ENCODE measurements at regions not wholly inside any gene's neighbourhood (a gene's known extent, or its start where the extent isn't known, plus 50 kb on each side); places are given as distances from the start of the nearest gene placed in this dataset.
A peak's percentile ranks its signal among the peaks of the same experiment; 100 is the strongest.
"Not testable (repeated sequence)": the region's sequence is repeated elsewhere in the genome, so short reads cannot be mapped to it uniquely, and the experiment has no call there.

DNA sequence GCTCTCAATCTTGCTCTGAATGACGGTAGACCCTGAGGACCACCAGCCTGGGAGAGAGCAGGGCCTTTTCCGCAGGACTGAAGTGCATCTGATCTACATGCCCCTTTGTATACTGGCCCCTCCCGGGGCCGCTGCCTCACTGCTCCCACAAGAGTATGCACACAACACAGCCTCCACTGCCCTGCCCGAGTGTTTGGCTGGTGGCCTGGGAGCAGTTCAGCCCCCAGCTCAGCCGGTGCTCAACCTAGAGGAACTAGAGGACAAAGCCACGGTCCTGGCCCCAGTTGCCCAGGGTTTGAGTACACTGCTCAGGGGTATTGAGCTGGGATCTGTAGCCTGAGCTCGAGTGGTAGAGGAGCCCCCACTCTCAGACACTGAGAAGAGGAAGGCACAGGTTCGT, 118.9 kb upstream of the CAB39 start:
- in situ Hi-C loops (cut with HindIII; ENCODE audit: low pct_ligation_motif_present, low pct_unique_long_range_greater_than_20kb, low sequenced_read_pairs), result no loop called here
- DNase-seq, result no peak

DNA sequence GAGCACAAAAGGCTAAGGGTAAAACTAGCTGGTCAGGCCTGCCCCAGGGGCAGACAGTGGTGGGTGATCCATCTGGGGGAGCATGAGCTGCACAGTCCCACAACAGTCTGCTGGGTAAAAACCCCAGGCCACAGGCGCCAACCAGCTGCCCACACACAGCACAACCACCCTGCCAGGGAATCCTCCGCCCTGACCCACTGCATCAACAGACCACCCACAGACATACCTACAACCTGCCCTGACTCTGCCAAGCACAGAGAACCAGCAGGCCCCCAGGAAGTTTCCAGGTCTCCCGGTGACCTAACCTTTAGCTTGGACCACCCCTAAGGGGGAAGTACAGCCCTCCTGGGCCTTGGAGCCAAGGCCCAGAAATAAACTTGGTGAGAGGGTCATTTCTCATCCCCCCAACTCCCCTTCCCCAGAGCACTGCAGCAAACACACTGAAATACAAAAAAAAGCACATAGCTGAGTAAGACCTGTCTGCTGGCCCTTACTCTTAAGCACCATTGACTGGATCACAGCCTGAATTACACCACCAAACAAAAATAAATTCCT, 118.3 kb upstream of the CAB39 start:
- no peak for DNase-seq
- in situ Hi-C loops (cut with HindIII; ENCODE audit: low pct_ligation_motif_present, low pct_unique_long_range_greater_than_20kb, low sequenced_read_pairs), result no loop called here

GRCh38 chr2:230599853-230600252, 112.8 kb upstream of the CAB39 start:
- in situ Hi-C loops (cut with HindIII; ENCODE audit: low pct_ligation_motif_present, low pct_unique_long_range_greater_than_20kb, low sequenced_read_pairs), result no loop called here
- DNase-seq, result no peak

DNA sequence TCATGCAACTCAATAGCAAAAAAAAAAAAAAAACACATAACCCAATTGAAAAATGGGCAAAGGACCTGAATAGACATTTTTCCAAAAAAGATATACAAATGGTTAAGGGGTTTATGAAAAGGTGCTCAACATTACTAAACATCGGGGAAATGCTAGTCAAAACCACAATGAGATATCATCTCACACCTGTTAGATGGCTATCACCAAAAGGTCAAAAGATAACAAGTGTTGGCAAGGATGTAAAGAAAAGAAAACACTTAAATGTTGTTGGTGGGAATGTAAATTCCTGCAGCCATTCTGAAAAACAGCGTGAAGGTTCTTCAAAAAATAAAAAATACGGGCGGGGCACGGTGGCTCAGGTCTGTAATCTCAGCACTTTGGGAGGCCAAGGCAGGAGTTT, 112.4 kb upstream of the CAB39 start:
- DNase-seq, result no peak
- in situ Hi-C loops (cut with HindIII; ENCODE audit: low pct_ligation_motif_present, low pct_unique_long_range_greater_than_20kb, low sequenced_read_pairs), result no loop called here

DNA sequence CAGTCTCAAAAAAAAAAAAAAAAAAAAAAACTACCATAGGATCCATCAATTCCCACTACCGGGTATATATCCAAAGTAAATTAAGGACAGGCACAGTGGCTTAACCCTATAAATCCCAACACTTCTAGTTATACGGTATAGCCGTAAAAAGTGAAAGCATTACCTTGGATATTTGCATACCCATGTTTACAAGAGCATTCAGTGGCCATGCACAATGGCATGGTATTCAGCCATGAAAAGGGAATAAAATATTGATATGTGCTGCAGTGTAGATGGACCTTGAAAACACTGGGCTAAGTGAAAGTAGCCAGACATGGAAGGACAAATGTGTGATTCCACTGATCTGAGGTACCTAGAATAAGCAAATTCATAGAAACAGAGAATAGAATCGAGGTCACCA, 111.8 kb upstream of the CAB39 start:
- no peak for DNase-seq
- in situ Hi-C loops (cut with HindIII; ENCODE audit: low pct_ligation_motif_present, low pct_unique_long_range_greater_than_20kb, low sequenced_read_pairs), result no loop called here

DNA sequence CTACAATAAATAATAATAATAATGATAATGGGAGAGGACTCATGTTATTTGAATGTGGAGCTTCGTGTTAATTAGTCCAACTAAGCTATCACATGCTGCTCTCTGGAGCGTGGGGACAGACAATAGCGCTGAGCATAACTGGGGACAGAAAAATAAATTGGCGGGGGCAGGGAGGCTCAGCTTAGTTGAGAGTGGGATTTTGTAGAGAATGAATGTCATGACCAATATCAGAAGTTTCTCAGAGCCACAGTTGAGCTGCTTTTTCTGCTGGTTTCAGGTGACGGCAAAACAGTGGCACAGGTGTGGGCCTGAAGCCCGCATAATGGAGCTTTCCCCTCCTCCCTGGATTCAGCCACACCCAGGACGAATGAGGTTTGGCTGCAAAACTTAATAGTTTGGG, 111.1 kb upstream of the CAB39 start:
- no peak for DNase-seq
- in situ Hi-C loops (cut with HindIII; ENCODE audit: low pct_ligation_motif_present, low pct_unique_long_range_greater_than_20kb, low sequenced_read_pairs), result no loop called here

GRCh38 chr2:230602562-230603230, 109.9 kb upstream of the CAB39 start:
- no peak for DNase-seq
- in situ Hi-C loops (cut with HindIII; ENCODE audit: low pct_ligation_motif_present, low pct_unique_long_range_greater_than_20kb, low sequenced_read_pairs), result no loop called here

DNA sequence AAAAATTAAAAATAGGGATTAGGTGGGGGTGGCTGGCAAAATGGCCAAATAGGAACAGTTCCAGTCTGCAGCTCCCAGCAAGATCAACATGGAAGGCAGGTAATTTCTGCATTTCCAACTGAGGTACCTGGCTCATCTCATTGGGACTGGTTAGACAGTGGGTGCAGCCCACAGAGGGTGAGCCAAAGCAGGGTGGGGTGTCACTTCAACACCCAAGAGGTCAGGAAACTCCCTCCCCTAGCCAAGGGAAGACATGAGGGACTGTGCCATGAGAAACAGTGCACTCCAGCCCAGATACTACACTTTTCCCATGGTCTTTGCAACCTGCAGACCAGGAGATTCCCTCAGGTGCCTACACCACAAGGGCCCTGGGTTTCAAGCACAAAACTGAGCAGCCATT, 109.3 kb upstream of the CAB39 start:
- in situ Hi-C loops (cut with HindIII; ENCODE audit: low pct_ligation_motif_present, low pct_unique_long_range_greater_than_20kb, low sequenced_read_pairs), result not testable (repeated sequence)

DNA sequence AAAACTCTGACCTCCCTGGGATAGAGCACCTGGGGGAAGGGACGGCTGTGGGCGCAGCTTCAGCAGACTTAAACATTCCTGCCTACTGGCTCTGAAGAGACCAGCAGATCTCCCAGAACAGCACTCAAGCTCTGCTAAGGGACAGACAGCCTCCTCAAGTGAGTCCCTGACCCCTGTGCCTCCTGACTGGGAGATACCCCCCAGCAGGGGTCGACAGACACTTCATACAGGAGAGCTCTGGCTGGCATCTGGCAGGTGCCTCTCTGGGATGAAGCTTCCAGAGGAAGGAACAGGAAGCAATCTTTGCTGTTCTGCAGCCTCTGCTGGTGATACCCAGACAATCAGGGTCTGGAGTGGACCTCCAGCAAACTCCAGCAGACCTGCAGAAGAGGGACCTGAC, 108.5 kb upstream of the CAB39 start:
- DNase-seq; in situ Hi-C loops (cut with HindIII; ENCODE audit: low pct_ligation_motif_present, low pct_unique_long_range_greater_than_20kb, low sequenced_read_pairs): not testable (repeated sequence)

More for the DNA sequence above, 109.3 kb upstream of the CAB39 start:
- not testable (repeated sequence) for DNase-seq

DNA sequence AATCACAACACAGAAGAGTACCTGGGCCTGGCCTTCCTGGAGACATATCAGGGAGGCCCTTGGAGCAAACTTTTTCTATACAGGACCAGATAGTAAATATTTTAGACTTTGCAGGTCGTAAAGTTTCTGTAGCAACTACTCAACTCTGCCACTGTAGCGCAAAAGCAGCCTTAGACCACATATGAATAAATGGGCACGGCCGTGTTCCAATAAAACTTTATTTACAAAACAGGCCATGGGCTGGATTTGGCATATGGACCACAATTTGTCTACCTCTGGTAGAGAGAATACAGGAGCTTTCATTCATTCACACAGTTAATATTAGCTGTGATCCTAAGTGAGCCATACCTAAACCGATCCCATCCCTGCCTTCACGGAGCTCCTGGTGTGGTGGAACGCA, 98.6 kb upstream of the CAB39 start:
- in situ Hi-C loops (cut with HindIII; ENCODE audit: low pct_ligation_motif_present, low pct_unique_long_range_greater_than_20kb, low sequenced_read_pairs), result no loop called here
- no peak for DNase-seq

DNA sequence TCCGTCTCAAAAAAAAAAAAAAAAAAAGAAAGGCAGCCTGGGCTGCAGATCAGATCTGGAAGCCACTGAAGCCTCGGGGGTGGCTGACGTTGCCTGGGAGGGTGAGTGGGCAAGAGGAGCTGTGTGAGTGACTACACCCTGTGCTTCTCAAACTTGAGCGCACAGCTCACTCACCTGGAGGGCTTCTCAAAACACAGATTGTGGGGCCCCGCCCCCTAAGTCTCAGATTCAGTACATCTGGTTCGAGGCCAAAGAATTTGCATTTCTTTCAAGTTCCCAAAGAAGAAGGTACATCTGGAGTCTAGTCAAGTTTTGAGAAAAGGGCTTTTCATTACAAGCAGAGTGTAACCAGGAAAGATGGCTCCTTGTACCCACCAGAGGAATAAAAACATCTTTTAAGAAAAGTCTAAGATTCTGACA, 97.7 kb upstream of the CAB39 start:
- in situ Hi-C loops (cut with HindIII; ENCODE audit: low pct_ligation_motif_present, low pct_unique_long_range_greater_than_20kb, low sequenced_read_pairs), result no loop called here
- no peak for DNase-seq

- DNase-seq, result peak; percentile 15
- in situ Hi-C loops (cut with HindIII; ENCODE audit: low pct_ligation_motif_present, low pct_unique_long_range_greater_than_20kb, low sequenced_read_pairs), result not testable (repeated sequence)
These were observed 95.4 kb upstream of the CAB39 start for GRCh38 chr2:230617256-230617706.

DNA sequence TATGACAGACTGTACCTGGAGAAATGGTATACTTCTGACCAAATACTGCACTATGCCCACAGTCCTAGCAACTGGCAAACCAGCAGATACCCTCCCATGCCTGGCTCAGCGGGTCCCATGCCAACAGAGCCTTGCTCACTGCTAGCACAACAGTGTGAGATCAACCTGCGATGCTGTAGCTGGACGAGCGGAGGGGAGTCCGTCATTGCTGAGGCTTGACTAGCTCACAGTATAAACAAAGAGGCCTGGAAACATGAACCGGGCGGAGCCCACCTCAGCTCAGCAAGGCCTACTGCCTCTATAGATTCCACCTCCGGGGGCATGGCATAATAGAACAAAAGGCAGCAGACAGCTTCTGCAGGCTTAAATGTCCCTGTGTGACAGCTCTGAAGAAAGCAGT, 93.2 kb upstream of the CAB39 start:
- in situ Hi-C loops (cut with HindIII; ENCODE audit: low pct_ligation_motif_present, low pct_unique_long_range_greater_than_20kb, low sequenced_read_pairs), result no loop called here
- no peak for DNase-seq

- in situ Hi-C loops (cut with HindIII; ENCODE audit: low pct_ligation_motif_present, low pct_unique_long_range_greater_than_20kb, low sequenced_read_pairs); DNase-seq: not testable (repeated sequence)
These were observed 87.4 kb upstream of the CAB39 start for GRCh38 chr2:230625220-230625619.

GRCh38 chr2:230627091-230627490, 85.6 kb upstream of the CAB39 start:
- DNase-seq; in situ Hi-C loops (cut with HindIII; ENCODE audit: low pct_ligation_motif_present, low pct_unique_long_range_greater_than_20kb, low sequenced_read_pairs): not testable (repeated sequence)

DNA sequence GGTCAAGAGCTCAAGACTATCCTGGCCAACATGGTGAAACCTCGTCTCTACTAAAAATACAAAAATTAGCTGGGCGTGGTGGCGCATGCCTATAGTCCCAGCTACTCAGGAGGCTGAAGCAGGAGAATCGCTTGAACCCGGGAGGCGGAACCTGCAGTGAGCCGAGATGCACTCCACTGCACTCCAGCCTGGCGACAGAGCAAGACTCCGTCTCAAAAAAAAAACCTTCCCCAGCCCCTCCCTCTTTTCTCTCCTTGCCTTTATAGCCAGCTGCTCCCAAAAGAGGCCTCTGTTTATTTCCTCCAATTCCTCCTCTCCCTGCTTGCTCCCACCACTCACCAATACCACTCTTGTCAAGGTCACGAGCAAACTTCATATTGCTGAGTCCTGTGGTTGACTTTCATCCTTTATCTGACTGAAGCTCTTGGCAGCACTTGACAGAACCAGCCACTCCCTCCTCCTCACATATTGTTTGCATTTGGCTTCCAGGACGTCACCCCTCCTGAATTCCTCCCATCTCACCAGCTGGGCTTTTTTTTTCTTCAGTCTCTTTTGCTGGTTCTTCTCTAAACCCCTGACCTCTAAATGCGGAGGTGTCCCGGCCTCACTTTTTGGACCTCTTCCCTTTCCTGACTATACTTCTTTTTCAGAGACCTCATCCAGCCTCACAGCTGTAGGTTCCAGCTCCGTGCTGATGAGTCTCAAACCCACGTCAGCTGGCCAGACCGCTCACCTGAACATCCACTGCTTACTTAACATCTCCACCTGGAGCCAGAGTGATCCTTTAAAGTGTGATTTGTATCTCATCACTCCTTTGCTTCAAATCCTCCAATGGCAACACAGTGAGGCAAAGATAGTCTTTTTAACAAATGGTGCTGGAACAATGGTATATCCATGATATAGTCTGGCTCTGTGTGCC, 84.6 kb upstream of the CAB39 start:
- in situ Hi-C loops (cut with HindIII; ENCODE audit: low pct_ligation_motif_present, low pct_unique_long_range_greater_than_20kb, low sequenced_read_pairs), result no loop called here
- DNase-seq, result no peak

GRCh38 chr2:230631470-230631869, 81.2 kb upstream of the CAB39 start:
- no peak for DNase-seq
- in situ Hi-C loops (cut with HindIII; ENCODE audit: low pct_ligation_motif_present, low pct_unique_long_range_greater_than_20kb, low sequenced_read_pairs), result no loop called here

DNA sequence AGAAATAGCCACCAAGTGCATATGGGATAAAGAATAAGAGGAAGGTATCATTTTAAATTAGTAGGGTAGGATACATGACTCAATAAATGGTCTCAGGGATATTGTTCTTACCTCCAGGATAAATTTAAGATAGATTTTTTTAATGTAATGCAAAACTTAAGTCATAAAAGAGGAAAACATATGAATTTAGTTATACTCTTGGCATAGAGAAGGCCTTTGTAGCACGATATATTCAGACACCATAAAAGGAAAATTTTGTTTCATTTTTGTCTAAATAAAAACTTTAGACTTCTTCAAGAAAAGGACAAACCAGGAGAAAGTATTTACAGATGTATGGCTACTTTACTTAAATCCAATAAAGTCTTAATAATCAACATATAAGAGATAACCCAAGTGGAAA, 78.5 kb upstream of the CAB39 start:
- in situ Hi-C loops (cut with HindIII; ENCODE audit: low pct_ligation_motif_present, low pct_unique_long_range_greater_than_20kb, low sequenced_read_pairs), result no loop called here
- no peak for DNase-seq

DNA sequence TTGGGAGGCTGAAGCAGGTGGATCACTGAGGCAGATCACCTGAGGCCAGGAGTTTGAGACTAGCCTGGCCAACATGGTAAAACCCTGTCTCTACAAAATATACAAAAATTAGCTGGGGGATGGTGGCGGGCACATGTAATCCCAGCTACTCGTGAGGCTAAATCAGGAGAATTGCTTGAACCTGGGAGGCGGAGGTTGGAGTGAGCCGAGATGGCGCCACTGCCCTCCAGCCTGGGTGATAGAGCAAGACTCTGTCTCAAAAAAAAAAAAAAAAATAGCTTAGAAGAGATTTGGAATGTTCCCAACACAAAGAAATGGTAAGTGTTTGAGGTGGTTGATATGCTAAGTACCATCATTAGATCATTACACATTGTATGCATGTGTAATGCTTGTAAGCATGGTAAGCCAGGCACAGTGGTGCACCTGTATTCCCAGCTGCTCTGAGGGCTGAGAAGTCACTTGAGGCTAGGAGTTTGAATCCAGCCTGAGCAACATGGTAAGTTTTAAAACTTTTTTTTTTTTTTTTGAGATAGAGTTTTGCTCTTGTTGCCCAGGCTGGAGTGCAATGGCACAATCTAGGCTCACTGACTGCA, 77.8 kb upstream of the CAB39 start:
- DNase-seq; in situ Hi-C loops (cut with HindIII; ENCODE audit: low pct_ligation_motif_present, low pct_unique_long_range_greater_than_20kb, low sequenced_read_pairs): not testable (repeated sequence)
